DMS114 treated with DMSO at 0.1 percent for 48 hours (cell line): ENCODE measurements at regions not wholly inside any gene's neighbourhood (a gene's known extent, or its start where the extent isn't known, plus 50 kb on each side); places are given as distances from the start of the nearest gene placed in this dataset.
"Not testable (repeated sequence)": the region's sequence is repeated elsewhere in the genome, so short reads cannot be mapped to it uniquely, and the experiment has no call there.

Experiments
- DNase-seq: peaks from one replicate; lab custom pipeline; 2025; ENCODE audit not compliant: unreplicated experiment; lab: John Stamatoyannopoulos, UW

DNA sequence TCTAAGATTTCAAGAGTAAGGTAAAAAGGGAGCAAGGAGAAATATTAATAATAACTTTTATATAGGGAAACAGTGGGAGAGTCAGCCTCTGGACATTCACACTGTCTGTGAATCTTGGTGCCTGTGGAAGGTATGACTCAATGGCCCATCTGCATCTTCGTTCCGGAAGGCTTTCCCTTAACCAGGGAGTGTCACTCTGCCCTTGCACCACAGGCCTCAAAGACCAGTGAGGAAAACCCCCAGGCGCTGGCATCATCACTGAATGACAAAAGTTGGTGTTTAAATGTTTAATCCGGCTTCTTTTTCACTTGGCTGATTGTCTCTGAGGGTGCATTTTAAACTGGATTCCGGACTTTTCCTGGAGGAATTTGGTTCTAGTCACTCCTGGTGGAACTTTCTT lies 522.4 kb upstream of the TLE4 start:
- DNase-seq: no peak

- no peak for DNase-seq
Measured at GRCh38 chr9:79053598-79053997, 518.2 kb upstream of the TLE4 start.

DNA sequence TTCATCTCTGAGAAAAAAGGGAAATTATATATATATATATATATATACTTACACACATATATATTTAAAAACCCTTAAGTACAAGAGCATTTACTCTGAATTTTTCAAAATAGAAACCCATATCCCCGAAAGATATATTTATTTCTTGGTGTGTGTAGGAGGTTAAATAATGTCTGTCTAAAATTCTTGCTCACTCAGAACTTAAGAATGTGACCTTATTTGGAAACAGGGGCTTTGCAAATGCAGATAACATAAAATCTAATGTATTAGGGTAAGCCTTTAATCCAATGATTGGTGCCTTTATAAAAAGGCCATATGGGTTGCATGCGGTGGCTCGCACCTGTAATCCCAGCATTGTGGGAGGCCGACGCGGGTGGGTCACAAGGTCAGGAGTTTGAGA lies 517.3 kb upstream of the TLE4 start:
- DNase-seq: no peak

- no peak for DNase-seq
Measured at GRCh38 chr9:79056041-79056440, 515.7 kb upstream of the TLE4 start.

DNA sequence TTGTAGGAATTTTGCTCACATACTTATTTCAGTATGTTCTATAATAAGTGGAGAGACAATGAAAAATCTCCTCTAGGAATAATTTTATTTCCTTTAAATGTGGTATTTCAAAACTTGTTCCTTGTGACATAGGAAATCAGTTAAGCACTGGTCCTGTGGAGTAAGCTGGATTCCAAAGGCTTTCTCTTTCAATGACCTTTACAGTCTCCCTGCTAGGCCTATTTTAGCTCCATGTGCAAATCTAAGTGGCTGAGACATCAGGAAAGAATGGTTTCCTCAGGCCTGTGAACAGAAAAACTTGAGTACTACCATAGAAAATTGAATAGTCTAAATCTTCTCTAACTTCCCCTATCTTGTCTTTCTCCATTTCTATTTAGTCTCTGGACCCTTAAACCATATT lies 514.2 kb upstream of the TLE4 start:
- no peak for DNase-seq

GRCh38 chr9:79060766-79061165 lies 511.0 kb upstream of the TLE4 start:
- DNase-seq: no peak

DNA sequence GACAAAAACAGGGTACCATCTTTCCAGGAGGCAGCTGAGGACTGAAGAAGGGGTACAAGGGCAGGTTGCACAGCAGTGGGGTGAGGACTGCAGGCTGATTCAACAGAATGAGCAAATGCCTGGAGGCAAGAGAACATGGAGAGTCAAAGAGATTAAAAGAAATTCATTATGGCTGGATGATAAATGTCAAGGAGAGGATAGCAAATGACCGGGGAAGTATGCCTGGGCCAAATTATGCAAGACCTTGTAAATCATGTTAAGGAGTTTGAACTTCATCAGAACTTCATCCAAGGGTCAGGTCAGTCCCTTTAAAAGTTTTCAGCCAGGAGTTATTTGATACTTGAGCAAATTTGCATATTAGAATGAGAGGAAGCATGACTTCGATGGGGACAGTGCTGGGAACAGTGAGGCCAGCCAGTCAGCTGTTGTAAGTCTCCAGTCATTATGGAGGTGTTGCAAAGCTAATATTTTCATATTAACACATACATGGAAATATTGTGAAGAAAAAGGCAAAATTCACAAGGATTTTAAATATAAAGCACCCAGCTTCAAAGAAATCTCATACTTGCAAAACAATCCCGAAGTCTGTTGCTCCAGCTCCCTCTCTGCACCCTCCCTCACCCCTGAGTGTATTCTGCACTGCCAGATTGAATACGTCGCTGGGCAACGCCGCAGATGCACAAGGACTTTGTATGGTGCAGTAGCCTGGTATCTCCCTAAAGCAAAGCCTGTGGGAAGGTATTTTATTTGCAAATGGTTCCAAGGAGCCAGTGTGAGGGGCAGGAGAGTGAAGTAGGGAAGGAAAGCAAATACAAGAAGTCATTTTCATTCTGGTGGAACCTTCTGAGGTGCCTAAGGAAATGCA lies 509.8 kb upstream of the TLE4 start:
- no peak for DNase-seq

DNA sequence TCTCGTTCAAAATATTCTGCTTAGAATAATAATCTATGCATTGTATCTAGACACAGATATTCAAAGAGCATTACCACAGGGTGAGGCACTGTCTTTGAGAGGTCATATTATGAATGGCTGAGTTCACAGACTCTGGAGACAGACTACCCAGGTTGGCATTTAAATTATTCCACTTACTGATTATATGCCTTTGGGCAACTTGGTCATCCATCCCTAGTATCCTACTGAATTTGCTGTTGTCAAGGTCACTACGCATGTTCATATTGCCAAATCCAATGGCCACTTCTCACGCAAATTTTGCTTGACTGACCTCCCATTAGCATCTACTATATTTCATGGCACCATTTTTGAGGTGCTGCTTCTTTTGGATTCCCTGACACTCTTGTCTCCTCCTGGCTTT lies 498.6 kb upstream of the TLE4 start:
- no peak for DNase-seq

GRCh38 chr9:79080536-79080935 lies 491.2 kb upstream of the TLE4 start:
- no peak for DNase-seq

DNA sequence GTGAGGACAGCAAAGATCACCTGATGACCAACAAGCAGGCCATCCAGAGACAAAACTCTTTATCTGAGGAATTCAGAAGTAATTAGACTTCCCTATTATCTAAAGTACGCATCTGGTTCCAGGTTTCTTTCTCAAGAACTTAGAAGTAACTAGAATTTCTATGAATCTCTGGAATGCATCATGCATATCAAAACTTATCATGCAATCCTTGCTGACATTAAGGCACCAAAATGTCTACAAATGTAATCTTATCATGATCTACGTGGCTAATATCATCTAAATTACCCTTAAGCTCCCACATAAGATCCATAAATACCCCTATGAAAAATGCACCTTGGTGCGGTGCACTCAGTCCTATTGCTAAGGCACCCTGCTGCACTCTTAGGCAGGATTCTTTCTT lies 488.1 kb upstream of the TLE4 start:
- DNase-seq: no peak

DNA sequence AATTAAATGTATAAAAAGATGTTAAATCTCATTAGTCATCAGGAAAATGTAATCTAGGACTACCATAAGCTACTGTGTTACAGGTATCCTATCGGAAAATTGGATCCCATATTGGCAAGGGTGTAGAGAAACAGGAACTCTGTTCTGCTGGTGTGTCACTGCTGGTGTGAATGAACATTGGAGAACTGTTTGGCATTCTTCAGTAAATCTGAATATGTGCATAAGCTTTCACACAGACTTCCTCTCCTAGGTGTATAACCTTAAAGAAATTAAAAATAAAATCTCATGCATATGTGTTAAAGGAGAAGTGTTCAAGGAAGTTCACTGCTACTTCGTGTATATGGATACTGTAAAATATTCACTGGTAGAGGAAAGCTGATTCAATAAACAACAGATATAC lies 484.6 kb upstream of the TLE4 start:
- no peak for DNase-seq

GRCh38 chr9:79089054-79089560 lies 482.7 kb upstream of the TLE4 start:
- no peak for DNase-seq

- not testable (repeated sequence) for DNase-seq
Measured at GRCh38 chr9:79089851-79090250, 481.9 kb upstream of the TLE4 start.

DNA sequence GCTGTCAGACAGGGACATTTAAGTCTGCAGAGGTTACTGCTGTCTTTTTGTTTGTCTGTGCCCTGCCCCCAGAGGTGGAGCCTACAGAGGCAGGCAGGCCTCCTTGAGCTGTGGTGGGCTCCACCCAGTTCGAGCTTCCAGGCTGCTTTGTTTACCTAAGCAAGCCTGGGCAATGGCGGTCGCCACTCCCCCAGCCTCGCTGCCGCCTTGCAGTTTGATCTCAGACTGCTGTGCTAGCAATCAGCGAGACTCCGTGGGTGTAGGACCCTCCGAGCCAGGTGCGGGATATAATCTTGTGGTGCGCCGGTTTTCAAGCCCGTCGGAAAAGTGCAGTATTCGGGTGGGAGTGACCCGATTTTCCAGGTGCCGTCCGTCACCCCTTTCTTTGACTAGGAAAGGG lies 468.5 kb upstream of the TLE4 start:
- not testable (repeated sequence) for DNase-seq

GRCh38 chr9:79104216-79104615 lies 467.5 kb upstream of the TLE4 start:
- DNase-seq: no peak

DNA sequence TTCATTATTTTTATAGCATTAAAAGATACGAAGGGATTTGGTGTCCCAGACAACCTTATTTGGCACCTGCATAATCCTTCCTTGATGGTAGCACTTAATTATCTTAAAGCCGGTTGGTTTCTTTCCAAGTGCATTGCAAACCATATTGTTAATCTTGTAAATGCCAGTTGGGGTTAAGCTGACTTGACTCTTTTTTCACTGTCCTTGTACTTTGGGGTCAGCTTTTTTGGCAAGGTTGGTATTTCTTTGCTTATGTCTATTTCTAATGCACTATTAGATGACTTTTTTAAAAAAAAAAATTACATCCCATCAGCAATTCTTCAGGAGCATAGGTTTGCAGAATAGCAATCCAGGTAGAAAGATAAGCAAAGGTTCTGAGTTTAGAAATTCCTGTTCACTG lies 466.8 kb upstream of the TLE4 start:
- no peak for DNase-seq

- no peak for DNase-seq
Measured at GRCh38 chr9:79107911-79108676, 463.7 kb upstream of the TLE4 start.

- no peak for DNase-seq
Measured at GRCh38 chr9:79111653-79112052, 460.1 kb upstream of the TLE4 start.

GRCh38 chr9:79115176-79115575 lies 456.6 kb upstream of the TLE4 start:
- no peak for DNase-seq

DNA sequence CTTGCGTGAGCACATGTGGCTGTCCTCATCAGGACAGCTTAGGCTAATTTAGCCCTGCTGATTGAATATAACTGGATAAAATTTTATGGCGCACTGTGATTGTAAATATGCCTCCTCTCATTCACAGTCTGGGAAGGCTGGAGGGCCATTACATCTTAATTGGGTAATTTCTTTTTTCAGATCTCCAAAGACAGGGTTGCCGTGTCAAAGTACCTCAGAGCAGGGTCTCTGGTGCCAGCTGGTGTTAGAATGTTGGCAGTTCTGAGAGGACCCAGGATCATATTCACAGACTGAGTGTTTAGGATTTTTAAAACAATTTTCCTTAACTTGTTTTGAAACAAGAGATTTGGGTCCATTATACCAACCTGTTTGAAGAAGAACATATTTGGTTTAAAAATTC lies 455.7 kb upstream of the TLE4 start:
- DNase-seq: no peak

- DNase-seq: no peak
Measured at GRCh38 chr9:79116709-79117108, 455.1 kb upstream of the TLE4 start.

DNA sequence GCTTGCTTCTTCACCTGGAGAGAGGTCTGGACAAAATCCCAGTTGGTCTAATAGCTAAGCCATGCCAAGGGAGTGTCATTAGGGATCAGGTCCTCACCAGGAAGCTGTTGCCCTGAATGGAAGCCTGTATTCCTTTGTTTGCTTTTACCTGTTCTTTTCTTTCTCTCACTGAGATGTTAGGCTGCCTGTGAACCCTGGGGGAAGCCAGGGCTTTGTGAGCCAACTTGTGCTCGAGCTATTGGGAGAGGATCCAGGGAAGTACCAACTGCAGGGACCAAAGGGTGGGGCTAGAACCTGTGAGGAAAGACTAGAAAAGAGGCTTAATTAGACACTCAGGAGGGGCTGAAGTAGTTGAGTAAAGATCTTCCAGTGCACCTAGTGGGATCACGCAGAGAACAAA lies 451.2 kb upstream of the TLE4 start:
- DNase-seq: no peak
